Gastrocnemius medialis (tissue), 4 donors: ENCODE measurements at regions not wholly inside any gene's neighbourhood (a gene's known extent, or its start where the extent isn't known, plus 50 kb on each side); places are given as distances from the start of the nearest gene placed in this dataset.
"Not testable (repeated sequence)": the region's sequence is repeated elsewhere in the genome, so short reads cannot be mapped to it uniquely, and the experiment has no call there.

ENCODE experiments used
- ATAC-seq, 2 donors: fragments of 150-250 bp; one replicate each; pipeline ENCODE4 v1.9.1; 2016
- DNase-seq, 2 donors: peaks; one replicate each; pipeline ENCODE4 v3.0.0-alpha.2; 2019
- H3K27ac ChIP-seq, 4 donors: fragments of 200-600 bp; sonication (generic); 1 replicate in 1 of 4; 2 replicates in 3 of 4; pipeline ENCODE4 v1.5.1; 2016 to 2018; ENCODE audit warnings: mild to moderate bottlenecking in 2 of 4, moderate library complexity in 1 of 4
- H3K27me3 ChIP-seq, 3 donors: fragments of 200-600 bp; sonication (generic) in 2 of 3; 1 replicate in 1 of 3; 2 replicates in 2 of 3; pipeline versions ENCODE4 v1.5.1 to v1.6.0; 2016 to 2019; ENCODE audit warnings: mild to moderate bottlenecking in 1 of 3, moderate library complexity in 1 of 3
- H3K36me3 ChIP-seq, 2 donors: fragments of 200-600 bp; sonication (generic) in 1 of 2; one replicate each; pipeline ENCODE4 v1.5.1; 2017 to 2018
- H3K4me1 ChIP-seq, 2 donors: fragments of 200-600 bp; sonication (generic) in 1 of 2; one replicate each; pipeline ENCODE4 v1.5.1; 2016 to 2017; ENCODE audit warnings: mild to moderate bottlenecking in 2 of 2
- H3K4me3 ChIP-seq, 4 donors: fragments of 200-600 bp; sonication (generic) in 3 of 4; 1 replicate in 1 of 4; 2 replicates in 3 of 4; pipeline ENCODE4 v1.5.1; 2016 to 2019; ENCODE audit warnings: mild to moderate bottlenecking in 2 of 4
- H3K9me3 ChIP-seq, 3 donors: fragments of 200-600 bp; sonication (generic) in 2 of 3; 1 replicate in 1 of 3; 2 replicates in 2 of 3; pipeline ENCODE4 v1.5.1; 2016 to 2019
- CTCF ChIP-seq, 5 experiments: fragments of 450-650 bp in 3 of 5; fragments of 200-600 bp in 2 of 5; sonication (generic) in 2 of 5; IDR thresholded peaks in 4 of 5; conservative IDR thresholded peaks in 1 of 5; 1 replicate in 4 of 5; 2 replicates in 1 of 5; pipeline ENCODE4 v1.5.1; 2016 to 2019; ENCODE audit warnings: antibody characterized with exemption in 5 of 5, mild to moderate bottlenecking in 3 of 5, moderate library complexity in 3 of 5
- POLR2A ChIP-seq, 2 donors: fragments of 450-650 bp; IDR thresholded peaks; one replicate each; pipeline ENCODE4 v1.6.1; 2017; ENCODE audit warnings: antibody characterized with exemption in 2 of 2, mild to moderate bottlenecking in 2 of 2, moderate library complexity in 2 of 2
- in situ Hi-C, 4 donors: fragments of 200-750 bp; cut with MboI; loops; one replicate each; pipeline versions ENCODE4 v1.15.0 to v1.8.0; 2017; ENCODE audit warnings: low sequenced_read_pairs in 4 of 4
- intact Hi-C: fragments of 100-400 bp; cut with DNase I; formaldehyde crosslinking; loops from one replicate; pipeline ENCODE4 v1.15.1; 2023; ENCODE audit warnings: low total_unique reads

DNA sequence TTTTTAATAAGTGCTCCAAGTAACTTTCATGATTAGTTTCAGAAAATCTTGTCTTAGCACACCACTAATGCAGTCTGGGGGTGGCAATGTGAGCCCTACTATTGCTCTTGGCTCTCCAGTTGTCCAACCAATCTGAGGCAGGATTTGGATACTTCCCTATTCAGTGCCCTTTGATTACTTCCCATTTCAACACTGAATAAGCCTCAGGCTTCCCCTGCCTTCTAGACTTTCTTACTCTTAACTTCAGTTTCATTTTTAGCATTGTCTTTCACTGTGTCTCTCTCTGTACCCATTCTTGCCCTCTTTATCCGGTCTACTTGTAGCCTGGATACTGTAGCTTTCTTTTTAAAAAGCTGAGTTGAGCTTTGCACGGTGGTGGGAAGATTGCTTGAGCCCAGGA is 186.1 kb downstream of the C9orf152 start:
- in situ Hi-C loops (no loop called here), intact Hi-C loops (no loop called here)
- DNase-seq (no peak), ATAC-seq (no peak)
- H3K27ac ChIP-seq: no peak overlapping the region
- H3K36me3 ChIP-seq: no peaks in the 10 kb centered on the region
- H3K4me3 ChIP-seq: no peak overlapping the region
- H3K9me3 ChIP-seq: no peaks in the 10 kb centered on the region
- no peaks in the 10 kb centered on the region for H3K27me3 ChIP-seq
- H3K4me1 ChIP-seq: no peaks in the 10 kb centered on the region
- TF ChIP-seq CTCF (IDR thresholded peaks at IDR 0.05 in 4 of 5, conservative IDR thresholded peaks at IDR 0.05 in 1 of 5): no peak
- no peak for TF ChIP-seq POLR2A (IDR thresholded peaks at IDR 0.05)

- H3K27me3 ChIP-seq, H3K27ac ChIP-seq, H3K4me1 ChIP-seq, intact Hi-C loops, DNase-seq, in situ Hi-C loops, H3K9me3 ChIP-seq, ATAC-seq, H3K4me3 ChIP-seq, H3K36me3 ChIP-seq: not testable (repeated sequence)
Observed at GRCh38 chr9:110023221-110023620, 184.7 kb downstream of the C9orf152 start.

DNA sequence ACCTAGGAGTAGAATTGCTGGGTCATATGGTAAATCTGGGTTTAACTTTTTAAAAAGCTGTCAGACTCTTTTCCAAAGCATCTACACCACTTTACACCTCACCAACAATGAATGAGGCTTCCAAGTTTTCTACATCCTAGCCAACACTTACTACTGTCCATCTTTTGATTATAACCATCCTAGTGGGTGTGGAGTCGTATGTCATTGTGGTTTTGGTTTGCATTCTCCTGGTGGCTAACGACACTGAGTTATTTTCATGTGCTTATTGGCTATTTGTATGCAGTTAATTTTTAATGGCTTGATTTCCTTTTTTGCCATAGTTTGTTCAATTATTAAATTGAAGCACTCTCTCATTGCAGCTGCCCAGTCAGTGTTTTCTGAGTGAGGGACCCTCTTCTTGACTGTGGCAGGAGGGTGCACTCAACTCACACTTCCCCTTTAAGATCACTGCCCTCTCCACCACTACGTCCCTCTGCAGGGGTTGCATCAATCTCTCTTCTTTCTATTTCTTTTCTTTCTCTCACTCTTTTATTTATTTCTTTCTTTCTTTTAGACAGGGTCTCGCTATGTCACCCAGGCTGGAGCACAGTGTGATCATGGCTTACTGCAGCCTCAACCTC is 182.3 kb downstream of the C9orf152 start:
- Histone ChIP-seq H3K9me3 (no peaks in the 10 kb centered on the region), H3K4me1 (peaks cover 7 to 19% of the 10 kb centered on the region in 2 donors), H3K27ac (no peak overlapping the region), H3K36me3 (no peaks in the 10 kb centered on the region), H3K4me3 (no peak overlapping the region), H3K27me3 (no peaks in the 10 kb centered on the region)
- no peak for ATAC-seq
- DNase-seq: no peak
- intact Hi-C loops (no loop called here), in situ Hi-C loops (no loop called here)
- TF ChIP-seq POLR2A (IDR thresholded peaks at IDR 0.05) (no peak), CTCF (IDR thresholded peaks at IDR 0.05 in 4 of 5, conservative IDR thresholded peaks at IDR 0.05 in 1 of 5) (no peak)

DNA sequence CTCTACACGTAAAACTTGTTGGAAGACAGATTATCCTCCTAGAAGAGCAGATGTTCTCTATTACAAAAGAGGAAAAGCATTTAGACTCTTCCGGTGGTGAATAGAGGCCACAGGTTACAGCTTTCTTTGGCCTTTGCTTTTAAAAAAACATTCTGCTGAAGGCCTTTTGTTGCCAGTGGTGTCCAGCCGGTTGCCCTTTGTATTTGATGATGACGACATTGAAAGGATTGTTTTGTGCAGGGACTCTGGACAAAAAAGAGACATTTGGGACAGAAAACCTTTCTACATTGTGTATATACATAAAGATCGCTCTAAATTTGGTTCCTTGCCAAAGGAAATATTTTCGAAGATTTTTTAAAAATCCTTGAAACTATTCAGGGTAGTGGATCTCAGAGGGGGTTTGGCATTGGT is 180.3 kb downstream of the C9orf152 start:
- DNase-seq (no peak), ATAC-seq (peak; percentile 69 to 71)
- no peak for TF ChIP-seq POLR2A (IDR thresholded peaks at IDR 0.05)
- no peak for TF ChIP-seq CTCF (IDR thresholded peaks at IDR 0.05 in 4 of 5, conservative IDR thresholded peaks at IDR 0.05 in 1 of 5)
- peaks cover 7 to 19% of the 10 kb centered on the region in 2 donors for H3K4me1 ChIP-seq
- no peak overlapping the region for H3K4me3 ChIP-seq
- H3K27ac ChIP-seq: peak overlapping the region; percentile 37 to 61 (median 56)
- no peaks in the 10 kb centered on the region for H3K9me3 ChIP-seq
- H3K27me3 ChIP-seq: no peaks in the 10 kb centered on the region
- in situ Hi-C loops: no loop called here
- intact Hi-C loops: no loop called here
- H3K36me3 ChIP-seq: no peaks in the 10 kb centered on the region

- Histone ChIP-seq H3K4me1 (peaks cover 7 to 19% of the 10 kb centered on the region in 2 donors), H3K27me3 (no peaks in the 10 kb centered on the region), H3K9me3 (no peaks in the 10 kb centered on the region), H3K27ac (peak overlapping the region; percentile 30 to 61 (median 56)), H3K4me3 (no peak overlapping the region), H3K36me3 (no peaks in the 10 kb centered on the region)
- DNase-seq: no peak
- intact Hi-C loops: no loop called here
- in situ Hi-C loops: no loop called here
- ATAC-seq: no peak
- TF ChIP-seq POLR2A (IDR thresholded peaks at IDR 0.05) (no peak), CTCF (IDR thresholded peaks at IDR 0.05 in 4 of 5, conservative IDR thresholded peaks at IDR 0.05 in 1 of 5) (no peak)
Observed at GRCh38 chr9:110028271-110028670, 179.7 kb downstream of the C9orf152 start.
